ENCODE measurements at regions not wholly inside any gene's neighbourhood (a gene's known extent, or its start where the extent isn't known, plus 50 kb on each side); places are given as distances from the start of the nearest gene placed in this dataset.

- no peak overlapping the region for H3K4me3 ChIP-seq (ENCODE audit: low read length)
- no peak for DNase-seq (ENCODE audit: low read depth)
- TF ChIP-seq CTCF (IDR thresholded peaks at IDR 0.05; ENCODE audit: insufficient read depth, low read depth, low read length, missing control alignments): no peak
Observed at GRCh38 chr3:13220991-13221390, 147.8 kb upstream of the IQSEC1 start.

- no peak for TF ChIP-seq CTCF (IDR thresholded peaks at IDR 0.05; ENCODE audit: insufficient read depth, low read depth, low read length, missing control alignments)
- DNase-seq (ENCODE audit: low read depth): no peak
- H3K4me3 ChIP-seq (ENCODE audit: low read length): no peak overlapping the region
Observed at GRCh38 chr3:13219902-13220296, 146.7 kb upstream of the IQSEC1 start.

- DNase-seq (ENCODE audit: low read depth): no peak
Observed at GRCh38 chr3:13219077-13219901, 146.1 kb upstream of the IQSEC1 start.

GRCh38 chr3:13218541-13218908 lies 145.3 kb upstream of the IQSEC1 start:
- TF ChIP-seq CTCF (IDR thresholded peaks at IDR 0.05; ENCODE audit: insufficient read depth, low read depth, low read length, missing control alignments): no peak
- no peak overlapping the region for H3K4me3 ChIP-seq (ENCODE audit: low read length)
- DNase-seq (ENCODE audit: low read depth): no peak

More at GRCh38 chr3:13219077-13219901, 146.1 kb upstream of the IQSEC1 start:
- no peak for TF ChIP-seq CTCF (IDR thresholded peaks at IDR 0.05; ENCODE audit: insufficient read depth, low read depth, low read length, missing control alignments)
- no peak overlapping the region for H3K4me3 ChIP-seq (ENCODE audit: low read length)

- peak; percentile 82 for DNase-seq (ENCODE audit: low read depth)
- no peak overlapping the region for H3K4me3 ChIP-seq (ENCODE audit: low read length)
- no peak for TF ChIP-seq CTCF (IDR thresholded peaks at IDR 0.05; ENCODE audit: insufficient read depth, low read depth, low read length, missing control alignments)
Observed at GRCh38 chr3:13217736-13218540, 144.7 kb upstream of the IQSEC1 start.

GRCh38 chr3:13217253-13217652 lies 144.0 kb upstream of the IQSEC1 start:
- DNase-seq (ENCODE audit: low read depth): no peak
- no peak overlapping the region for H3K4me3 ChIP-seq (ENCODE audit: low read length)
- no peak for TF ChIP-seq CTCF (IDR thresholded peaks at IDR 0.05; ENCODE audit: insufficient read depth, low read depth, low read length, missing control alignments)
